IPS-15b (cell line): ENCODE measurements at regions not wholly inside any gene's neighbourhood (a gene's known extent, or its start where the extent isn't known, plus 50 kb on each side); places are given as distances from the start of the nearest gene placed in this dataset.

Experiments used
- H3K27me3 ChIP-seq: one replicate; pipeline ENCODE4 v1.6.1; 2013; ENCODE audit warnings: low read length; ENCODE audit not compliant: control insufficient read depth, insufficient read depth
- H3K36me3 ChIP-seq: one replicate; pipeline ENCODE4 v1.6.1; 2013; ENCODE audit warnings: low read length; ENCODE audit not compliant: control insufficient read depth, insufficient read depth
- H3K4me1 ChIP-seq: one replicate; pipeline ENCODE4 v1.6.1; 2013; ENCODE audit warnings: mild to moderate bottlenecking, low read length; ENCODE audit not compliant: control insufficient read depth, insufficient read depth
- H3K4me3 ChIP-seq: one replicate; pipeline ENCODE4 v1.5.1; 2013; ENCODE audit warnings: low read depth, low read length
- H3K9ac ChIP-seq: one replicate; pipeline ENCODE4 v1.6.1; 2013; ENCODE audit warnings: low read depth, mild to moderate bottlenecking, low read length
- H3K9me3 ChIP-seq: one replicate; pipeline ENCODE4 v1.6.1; 2013; ENCODE audit warnings: mild to moderate bottlenecking, low read length; ENCODE audit not compliant: control insufficient read depth, insufficient read depth

GRCh38 chr16:6880263-6880662 lies 452.4 kb upstream of the RBFOX1 start:
- no peaks in the 10 kb centered on the region for H3K9me3 ChIP-seq
- no peak overlapping the region for H3K4me3 ChIP-seq
- no peak overlapping the region for H3K9ac ChIP-seq
- H3K27me3 ChIP-seq, result no peaks in the 10 kb centered on the region
- no peaks in the 10 kb centered on the region for H3K36me3 ChIP-seq
- H3K4me1 ChIP-seq, result no peaks in the 10 kb centered on the region

DNA sequence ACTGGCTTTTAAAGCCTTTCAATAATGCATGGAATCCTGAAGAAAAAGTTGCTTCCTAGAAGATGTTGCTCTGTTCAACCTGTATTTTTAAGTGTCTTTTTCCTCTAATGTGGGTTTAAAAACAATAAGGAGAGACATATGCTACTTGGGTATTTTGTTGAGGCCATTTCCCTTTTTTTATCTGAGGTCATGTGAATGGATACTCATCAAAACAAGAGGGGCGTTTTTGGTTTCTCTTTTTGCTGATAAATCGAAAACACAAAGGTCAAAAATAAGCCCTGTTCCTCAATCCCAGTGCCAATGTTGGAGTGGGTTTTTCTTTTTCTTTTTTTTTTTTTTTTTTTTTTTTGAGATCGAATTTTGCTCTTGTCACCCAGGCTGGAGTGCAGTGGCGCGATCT lies 468.0 kb upstream of the RBFOX1 start:
- H3K36me3 ChIP-seq, result no peaks in the 10 kb centered on the region
- peaks cover 15% of the 10 kb centered on the region for H3K4me1 ChIP-seq
- no peaks in the 10 kb centered on the region for H3K9me3 ChIP-seq
- H3K27me3 ChIP-seq, result peaks cover 40% of the 10 kb centered on the region
- no peak overlapping the region for H3K9ac ChIP-seq
- no peak overlapping the region for H3K4me3 ChIP-seq

- peaks cover 45% of the 10 kb centered on the region for H3K27me3 ChIP-seq
- H3K4me3 ChIP-seq, result no peak overlapping the region
- H3K36me3 ChIP-seq, result no peaks in the 10 kb centered on the region
- peaks cover 15% of the 10 kb centered on the region for H3K4me1 ChIP-seq
- no peak overlapping the region for H3K9ac ChIP-seq
- no peaks in the 10 kb centered on the region for H3K9me3 ChIP-seq
Observed at GRCh38 chr16:6864244-6864643, 468.4 kb upstream of the RBFOX1 start.

DNA sequence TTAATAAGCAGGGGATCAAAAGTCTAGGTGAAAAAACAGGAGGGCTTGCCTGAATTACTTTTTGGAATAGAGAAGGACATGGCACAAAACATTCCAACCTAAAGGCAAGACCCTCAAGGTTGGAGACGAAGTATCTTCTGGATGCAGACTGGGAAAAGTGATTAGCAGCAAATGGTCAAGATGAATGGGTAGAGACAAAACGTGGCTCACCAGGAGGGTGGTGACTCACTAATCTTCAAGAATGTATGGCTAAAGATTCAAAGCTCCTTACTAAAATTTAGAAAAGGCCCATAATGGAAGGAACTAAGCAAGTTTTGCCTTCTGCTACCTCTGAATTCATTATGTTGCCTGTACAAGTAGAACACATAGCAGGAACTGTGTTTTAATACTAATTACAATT lies 469.5 kb upstream of the RBFOX1 start:
- peaks cover 15% of the 10 kb centered on the region for H3K4me1 ChIP-seq
- H3K4me3 ChIP-seq, result no peak overlapping the region
- H3K27me3 ChIP-seq, result peaks cover 55% of the 10 kb centered on the region
- H3K36me3 ChIP-seq, result no peaks in the 10 kb centered on the region
- H3K9ac ChIP-seq, result no peak overlapping the region
- H3K9me3 ChIP-seq, result no peaks in the 10 kb centered on the region

GRCh38 chr16:6861815-6862477 lies 470.7 kb upstream of the RBFOX1 start:
- Histone ChIP-seq H3K9ac (no peak overlapping the region), H3K4me1 (peaks cover 15% of the 10 kb centered on the region), H3K36me3 (no peaks in the 10 kb centered on the region), H3K4me3 (no peak overlapping the region), H3K9me3 (no peaks in the 10 kb centered on the region), H3K27me3 (peaks cover 66% of the 10 kb centered on the region)

DNA sequence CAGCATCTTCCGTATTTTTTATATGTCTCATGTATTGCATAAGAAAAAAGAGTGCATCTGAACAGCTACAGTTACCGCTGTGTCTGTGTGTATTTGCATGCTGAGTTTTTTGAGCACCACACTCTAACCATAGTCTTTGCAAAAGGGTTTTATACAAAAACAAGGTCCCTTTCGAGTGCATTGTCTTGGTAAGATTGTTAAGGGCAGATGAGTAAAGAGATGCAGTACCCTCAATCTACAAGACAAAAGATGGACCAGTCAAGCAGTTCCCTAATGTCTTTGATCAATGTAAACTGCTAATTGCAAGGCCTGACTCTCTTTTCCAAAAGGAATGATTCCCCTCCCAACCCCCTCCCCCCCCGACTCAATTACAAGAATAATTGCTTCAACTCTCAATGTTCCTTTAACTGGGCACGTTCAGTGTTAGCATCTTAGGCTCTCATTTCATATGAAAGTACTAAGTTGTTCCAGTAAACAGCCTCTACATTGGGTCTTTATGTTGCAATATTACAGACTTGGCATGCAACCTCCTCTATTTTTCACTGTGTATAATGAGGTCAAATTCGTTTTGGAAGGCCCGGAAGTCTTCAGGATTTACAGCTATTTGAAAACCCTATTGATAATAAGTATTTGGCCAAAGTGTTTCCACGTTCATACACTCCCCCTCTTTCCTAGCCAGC lies 471.4 kb upstream of the RBFOX1 start:
- no peak overlapping the region for H3K9ac ChIP-seq
- H3K4me3 ChIP-seq, result no peak overlapping the region
- H3K4me1 ChIP-seq, result peaks cover 15% of the 10 kb centered on the region
- H3K27me3 ChIP-seq, result peaks cover 73% of the 10 kb centered on the region
- no peaks in the 10 kb centered on the region for H3K36me3 ChIP-seq
- no peaks in the 10 kb centered on the region for H3K9me3 ChIP-seq

DNA sequence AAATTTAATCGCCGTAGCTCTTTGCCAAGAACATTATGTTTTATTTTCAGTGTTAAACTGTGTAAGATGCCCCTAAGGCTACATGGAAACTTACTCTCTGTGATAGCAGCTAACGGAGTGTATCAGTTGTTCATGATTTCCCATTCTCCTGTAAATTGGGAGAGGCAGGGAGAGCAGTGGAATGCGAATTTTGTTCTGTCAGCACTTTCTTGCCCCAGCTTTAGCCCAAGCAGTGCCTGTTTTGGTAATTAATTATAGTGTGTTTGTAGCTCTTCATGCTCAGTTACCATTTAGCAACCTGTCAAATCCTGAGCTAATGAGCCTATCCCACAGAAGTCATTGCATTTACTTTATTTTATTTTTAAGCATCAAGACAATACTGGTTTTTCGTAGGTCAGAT lies 475.1 kb upstream of the RBFOX1 start:
- no peak overlapping the region for H3K4me3 ChIP-seq
- no peaks in the 10 kb centered on the region for H3K36me3 ChIP-seq
- H3K9me3 ChIP-seq, result no peaks in the 10 kb centered on the region
- H3K27me3 ChIP-seq, result peaks cover 68% of the 10 kb centered on the region
- H3K4me1 ChIP-seq, result peaks cover 7% of the 10 kb centered on the region
- no peak overlapping the region for H3K9ac ChIP-seq

- H3K4me1 ChIP-seq, result no peaks in the 10 kb centered on the region
- H3K27me3 ChIP-seq, result peaks cover 61% of the 10 kb centered on the region
- H3K4me3 ChIP-seq, result no peak overlapping the region
- H3K36me3 ChIP-seq, result no peaks in the 10 kb centered on the region
- H3K9ac ChIP-seq, result no peak overlapping the region
- H3K9me3 ChIP-seq, result no peaks in the 10 kb centered on the region
Observed at GRCh38 chr16:6856578-6856977, 476.1 kb upstream of the RBFOX1 start.

GRCh38 chr16:6853565-6853964 lies 479.1 kb upstream of the RBFOX1 start:
- no peak overlapping the region for H3K4me3 ChIP-seq
- H3K4me1 ChIP-seq, result no peaks in the 10 kb centered on the region
- no peaks in the 10 kb centered on the region for H3K9me3 ChIP-seq
- peaks cover 38% of the 10 kb centered on the region for H3K27me3 ChIP-seq
- no peak overlapping the region for H3K9ac ChIP-seq
- H3K36me3 ChIP-seq, result no peaks in the 10 kb centered on the region

DNA sequence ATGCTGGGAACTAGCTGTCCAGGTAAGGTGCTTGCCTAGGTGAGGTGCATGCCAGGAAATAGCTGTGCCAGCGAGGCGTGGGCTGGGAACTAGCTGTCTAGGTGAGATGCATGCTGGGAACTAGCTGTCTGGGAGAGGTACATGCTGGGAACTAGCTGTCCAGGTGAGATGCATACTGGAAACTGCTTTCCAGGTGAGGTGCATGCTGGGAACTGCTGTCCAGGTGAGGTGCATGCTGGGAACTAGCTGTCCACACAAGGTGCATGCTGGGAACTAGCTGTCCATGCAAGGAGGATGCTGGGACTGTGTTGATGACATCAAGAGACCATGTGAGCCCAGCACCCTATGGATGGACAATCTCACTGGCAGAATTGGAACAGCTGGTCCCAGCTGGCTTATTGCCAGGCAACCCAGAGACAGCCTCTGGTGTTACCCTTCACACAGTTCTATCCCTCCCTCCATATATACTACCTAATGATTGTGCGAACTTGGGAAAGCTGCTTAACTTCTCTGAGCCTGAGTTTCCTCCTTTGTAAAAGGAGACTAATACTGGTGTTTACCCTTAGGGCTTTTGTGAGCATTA lies 479.9 kb upstream of the RBFOX1 start:
- H3K4me1 ChIP-seq, result no peaks in the 10 kb centered on the region
- H3K9ac ChIP-seq, result no peak overlapping the region
- H3K36me3 ChIP-seq, result no peaks in the 10 kb centered on the region
- H3K9me3 ChIP-seq, result no peaks in the 10 kb centered on the region
- H3K4me3 ChIP-seq, result no peak overlapping the region
- peaks cover 29% of the 10 kb centered on the region for H3K27me3 ChIP-seq

DNA sequence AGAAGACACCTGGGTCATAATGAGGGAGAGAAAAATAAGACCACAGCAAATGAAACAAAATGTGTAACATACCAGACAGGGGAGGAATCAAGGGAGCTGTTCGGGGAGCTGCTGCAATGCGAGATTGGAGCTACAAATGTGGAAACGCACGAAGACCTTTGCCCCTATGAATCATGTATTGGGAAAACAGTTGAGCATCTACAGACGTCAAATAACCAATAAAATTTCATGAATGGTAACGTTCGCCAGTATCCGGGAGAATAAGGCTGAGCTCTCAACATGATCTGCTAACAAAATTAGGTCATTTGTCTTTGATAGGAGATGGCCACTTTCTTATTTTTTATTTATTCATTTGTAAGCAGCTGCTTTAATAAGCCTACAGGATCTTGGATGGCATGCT lies 486.2 kb upstream of the RBFOX1 start:
- Histone ChIP-seq H3K9ac (no peak overlapping the region), H3K36me3 (no peaks in the 10 kb centered on the region), H3K4me3 (no peak overlapping the region), H3K4me1 (no peaks in the 10 kb centered on the region), H3K27me3 (no peaks in the 10 kb centered on the region), H3K9me3 (no peaks in the 10 kb centered on the region)

DNA sequence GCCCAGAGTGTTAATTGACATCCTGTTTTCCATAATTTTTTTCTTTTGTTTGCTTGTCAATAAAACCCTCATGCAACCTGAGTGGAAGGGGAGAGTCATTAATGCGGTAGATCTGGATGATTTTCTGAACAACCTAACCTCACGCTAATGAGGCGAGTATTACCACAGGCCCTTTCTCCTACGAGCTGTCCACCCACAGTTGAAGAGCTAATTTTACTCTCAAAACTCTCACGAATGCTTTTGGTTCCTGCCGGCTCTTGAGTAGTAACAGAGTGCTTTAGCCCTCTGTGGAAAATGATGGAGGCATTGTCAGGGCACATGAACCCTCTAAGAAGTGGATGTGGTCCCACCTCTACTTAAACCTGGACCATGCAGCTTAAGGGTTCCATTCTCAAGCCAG lies 491.3 kb upstream of the RBFOX1 start:
- Histone ChIP-seq H3K27me3 (no peaks in the 10 kb centered on the region), H3K9me3 (no peaks in the 10 kb centered on the region), H3K36me3 (no peaks in the 10 kb centered on the region), H3K4me1 (no peaks in the 10 kb centered on the region), H3K4me3 (no peak overlapping the region), H3K9ac (no peak overlapping the region)
